ENCODE measurements at regions not wholly inside any gene's neighbourhood (a gene's known extent, or its start where the extent isn't known, plus 50 kb on each side); places are given as distances from the start of the nearest gene placed in this dataset.

- TF ChIP-seq POLR2A (IDR thresholded peaks at IDR 0.05; ENCODE audit: low read length), result no peak
- no peak for TF ChIP-seq GATA1 (IDR thresholded peaks at IDR 0.05; ENCODE audit: low read depth, low read length)
Measured at GRCh38 chr5:103472830-103473229, 89.8 kb downstream of the NUDT12 start.
